ENCODE measurements at regions not wholly inside any gene's neighbourhood (a gene's known extent, or its start where the extent isn't known, plus 50 kb on each side); places are given as distances from the start of the nearest gene placed in this dataset.

DNA sequence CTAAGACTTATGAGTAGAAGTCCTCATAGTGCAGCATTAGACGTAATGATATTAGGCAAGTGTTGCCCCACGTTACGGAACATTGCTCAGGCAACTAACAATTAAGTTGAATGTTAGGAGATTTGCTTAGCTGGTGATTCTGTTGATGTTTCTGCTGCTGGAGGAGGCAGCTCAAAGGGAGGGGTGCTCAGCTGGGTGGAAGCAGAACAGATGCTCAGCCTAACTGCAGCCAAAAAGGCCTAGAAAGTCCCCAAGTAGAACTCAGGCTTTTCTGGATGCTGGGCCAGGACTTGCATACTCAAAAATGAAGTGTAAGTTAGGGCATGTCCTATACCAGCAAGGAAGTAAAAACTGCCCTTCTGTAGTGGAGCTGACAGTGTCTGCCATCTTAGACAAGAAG, 201.4 kb downstream of the ADRA2A start:
- no peak overlapping the region for H3K27ac ChIP-seq
- no peak for DNase-seq (ENCODE audit: low spot score)
- TF ChIP-seq CTCF (IDR thresholded peaks at IDR 0.05), result no peak
- ATAC-seq (ENCODE audit: insufficient number of reproducible peaks, low FRiP score, low read depth), result no peak
- no peaks in the 10 kb centered on the region for H3K36me3 ChIP-seq
- no peaks in the 10 kb centered on the region for H3K4me1 ChIP-seq (ENCODE audit: control insufficient read depth in 1 of 2, low read depth in 2 of 2)
- no peaks in the 10 kb centered on the region for H3K27me3 ChIP-seq (replicated peaks; ENCODE audit: insufficient read depth)
- H3K9me3 ChIP-seq, result no peaks in the 10 kb centered on the region
- no peak overlapping the region for H3K4me3 ChIP-seq

GRCh38 chr10:111281516-111281915, 204.7 kb downstream of the ADRA2A start:
- no peak for ATAC-seq (ENCODE audit: insufficient number of reproducible peaks, low FRiP score, low read depth)
- H3K4me3 ChIP-seq, result no peak overlapping the region
- H3K27ac ChIP-seq, result no peak overlapping the region
- TF ChIP-seq CTCF (IDR thresholded peaks at IDR 0.05), result no peak
- no peaks in the 10 kb centered on the region for H3K36me3 ChIP-seq
- no peak for DNase-seq (ENCODE audit: low spot score)
- no peaks in the 10 kb centered on the region for H3K9me3 ChIP-seq
- H3K27me3 ChIP-seq (replicated peaks; ENCODE audit: insufficient read depth), result no peaks in the 10 kb centered on the region
- H3K4me1 ChIP-seq (ENCODE audit: control insufficient read depth in 1 of 2, low read depth in 2 of 2), result no peaks in the 10 kb centered on the region

GRCh38 chr10:111289461-111289860, 212.6 kb downstream of the ADRA2A start:
- ATAC-seq (ENCODE audit: insufficient number of reproducible peaks, low FRiP score, low read depth) (no peak), DNase-seq (ENCODE audit: low spot score) (no peak)
- Histone ChIP-seq H3K4me1 (ENCODE audit: control insufficient read depth in 1 of 2, low read depth in 2 of 2) (no peaks in the 10 kb centered on the region), H3K9me3 (no peaks in the 10 kb centered on the region), H3K27me3 (replicated peaks; ENCODE audit: insufficient read depth) (no peaks in the 10 kb centered on the region), H3K36me3 (no peaks in the 10 kb centered on the region), H3K27ac (no peak overlapping the region), H3K4me3 (no peak overlapping the region)
- TF ChIP-seq CTCF (IDR thresholded peaks at IDR 0.05), result no peak

DNA sequence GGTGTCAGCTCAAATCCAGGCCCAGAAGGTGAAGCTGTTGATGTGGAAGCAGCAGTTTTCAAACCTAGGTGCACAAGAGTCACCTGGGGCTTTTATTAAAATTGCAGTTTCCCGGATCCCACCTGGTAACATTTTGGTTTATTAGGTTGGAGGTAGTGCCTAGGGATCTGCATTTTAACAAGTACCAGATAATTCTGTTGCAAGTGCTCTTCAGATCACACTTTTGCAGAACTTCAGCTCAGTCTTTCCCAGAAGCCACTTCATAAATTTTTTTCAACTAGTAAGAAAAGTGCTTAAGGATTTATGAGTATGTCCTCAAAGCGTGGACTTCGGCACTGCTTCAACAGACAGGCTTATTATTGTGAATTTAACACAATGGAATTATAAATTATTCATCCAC, 213.8 kb downstream of the ADRA2A start:
- no peak for ATAC-seq (ENCODE audit: insufficient number of reproducible peaks, low FRiP score, low read depth)
- H3K4me3 ChIP-seq, result no peak overlapping the region
- TF ChIP-seq CTCF (IDR thresholded peaks at IDR 0.05), result no peak
- no peak overlapping the region for H3K27ac ChIP-seq
- no peaks in the 10 kb centered on the region for H3K9me3 ChIP-seq
- H3K4me1 ChIP-seq (ENCODE audit: control insufficient read depth in 1 of 2, low read depth in 2 of 2), result no peaks in the 10 kb centered on the region
- DNase-seq (ENCODE audit: low spot score), result no peak
- H3K27me3 ChIP-seq (replicated peaks; ENCODE audit: insufficient read depth), result no peaks in the 10 kb centered on the region
- no peaks in the 10 kb centered on the region for H3K36me3 ChIP-seq

- no peak for ATAC-seq (ENCODE audit: insufficient number of reproducible peaks, low FRiP score, low read depth)
- Histone ChIP-seq H3K36me3 (no peaks in the 10 kb centered on the region), H3K27ac (no peak overlapping the region), H3K4me3 (no peak overlapping the region), H3K4me1 (ENCODE audit: control insufficient read depth in 1 of 2, low read depth in 2 of 2) (no peaks in the 10 kb centered on the region), H3K27me3 (replicated peaks; ENCODE audit: insufficient read depth) (no peaks in the 10 kb centered on the region), H3K9me3 (no peaks in the 10 kb centered on the region)
- TF ChIP-seq CTCF (IDR thresholded peaks at IDR 0.05), result no peak
- DNase-seq (ENCODE audit: low spot score), result no peak
These were observed 219.0 kb downstream of the ADRA2A start for GRCh38 chr10:111295788-111296187.
